ENCODE measurements at regions not wholly inside any gene's neighbourhood (a gene's known extent, or its start where the extent isn't known, plus 50 kb on each side); places are given as distances from the start of the nearest gene placed in this dataset.

DNA sequence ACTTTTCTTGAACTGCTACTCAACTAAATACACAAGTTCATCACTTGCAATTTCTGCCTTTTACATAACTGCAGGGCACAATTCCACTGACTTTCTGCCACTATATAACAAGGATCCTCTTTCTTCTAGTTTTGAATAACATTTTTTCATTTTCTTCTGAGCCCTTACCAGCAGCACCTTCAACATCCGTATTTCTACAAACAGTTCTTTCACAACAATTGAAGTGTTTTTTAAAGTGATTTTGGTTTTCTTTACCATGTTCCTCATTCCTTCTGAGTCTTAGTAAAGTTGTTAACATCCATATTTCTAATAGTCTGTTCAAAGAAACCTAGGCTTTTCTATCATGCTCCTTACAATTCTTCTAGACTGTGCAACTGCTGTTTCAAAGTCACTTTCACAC, 127.2 kb upstream of the PITX1 start:
- TF ChIP-seq, protein P1, sequence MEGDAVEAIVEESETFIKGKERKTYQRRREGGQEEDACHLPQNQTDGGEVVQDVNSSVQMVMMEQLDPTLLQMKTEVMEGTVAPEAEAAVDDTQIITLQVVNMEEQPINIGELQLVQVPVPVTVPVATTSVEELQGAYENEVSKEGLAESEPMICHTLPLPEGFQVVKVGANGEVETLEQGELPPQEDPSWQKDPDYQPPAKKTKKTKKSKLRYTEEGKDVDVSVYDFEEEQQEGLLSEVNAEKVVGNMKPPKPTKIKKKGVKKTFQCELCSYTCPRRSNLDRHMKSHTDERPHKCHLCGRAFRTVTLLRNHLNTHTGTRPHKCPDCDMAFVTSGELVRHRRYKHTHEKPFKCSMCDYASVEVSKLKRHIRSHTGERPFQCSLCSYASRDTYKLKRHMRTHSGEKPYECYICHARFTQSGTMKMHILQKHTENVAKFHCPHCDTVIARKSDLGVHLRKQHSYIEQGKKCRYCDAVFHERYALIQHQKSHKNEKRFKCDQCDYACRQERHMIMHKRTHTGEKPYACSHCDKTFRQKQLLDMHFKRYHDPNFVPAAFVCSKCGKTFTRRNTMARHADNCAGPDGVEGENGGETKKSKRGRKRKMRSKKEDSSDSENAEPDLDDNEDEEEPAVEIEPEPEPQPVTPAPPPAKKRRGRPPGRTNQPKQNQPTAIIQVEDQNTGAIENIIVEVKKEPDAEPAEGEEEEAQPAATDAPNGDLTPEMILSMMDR (IDR thresholded peaks at IDR 0.05; ENCODE audit: low read length): no peak
- TF ChIP-seq EZH2phosphoT487 (IDR thresholded peaks at IDR 0.05; ENCODE audit: low read length) (no peak), EZH2 (optimal IDR thresholded peaks at IDR 0.05; ENCODE audit: low read depth, low read length) (no peak)
- Histone ChIP-seq H3F3A (ENCODE audit: insufficient read depth, low read length) (no peaks in the 10 kb centered on the region), H4K20me1 (ENCODE audit: insufficient read depth, low read length) (no peaks in the 10 kb centered on the region), H2AFZ (ENCODE audit: low read length) (no peak overlapping the region), H3K9me3 (replicated peaks; ENCODE audit: insufficient read depth, low read length) (no peaks in the 10 kb centered on the region), H3K27me3 (replicated peaks; ENCODE audit: insufficient read depth, low read length) (no peaks in the 10 kb centered on the region), H3K9me2 (replicated peaks; ENCODE audit: insufficient read depth, low read length) (no peaks in the 10 kb centered on the region), H3K4me1 (ENCODE audit: low read length) (no peaks in the 10 kb centered on the region), H3K79me2 (ENCODE audit: low read length) (no peaks in the 10 kb centered on the region), H3K4me3 (ENCODE audit: low read length) (no peak overlapping the region), H3K4me2 (ENCODE audit: low read depth, low read length) (no peak overlapping the region), H3K27ac (ENCODE audit: low read length) (no peak overlapping the region), H3K9ac (ENCODE audit: low read length) (no peak overlapping the region), H3K36me3 (replicated peaks; ENCODE audit: insufficient read depth, low read length) (no peaks in the 10 kb centered on the region)
- DNase-seq: no peak

DNA sequence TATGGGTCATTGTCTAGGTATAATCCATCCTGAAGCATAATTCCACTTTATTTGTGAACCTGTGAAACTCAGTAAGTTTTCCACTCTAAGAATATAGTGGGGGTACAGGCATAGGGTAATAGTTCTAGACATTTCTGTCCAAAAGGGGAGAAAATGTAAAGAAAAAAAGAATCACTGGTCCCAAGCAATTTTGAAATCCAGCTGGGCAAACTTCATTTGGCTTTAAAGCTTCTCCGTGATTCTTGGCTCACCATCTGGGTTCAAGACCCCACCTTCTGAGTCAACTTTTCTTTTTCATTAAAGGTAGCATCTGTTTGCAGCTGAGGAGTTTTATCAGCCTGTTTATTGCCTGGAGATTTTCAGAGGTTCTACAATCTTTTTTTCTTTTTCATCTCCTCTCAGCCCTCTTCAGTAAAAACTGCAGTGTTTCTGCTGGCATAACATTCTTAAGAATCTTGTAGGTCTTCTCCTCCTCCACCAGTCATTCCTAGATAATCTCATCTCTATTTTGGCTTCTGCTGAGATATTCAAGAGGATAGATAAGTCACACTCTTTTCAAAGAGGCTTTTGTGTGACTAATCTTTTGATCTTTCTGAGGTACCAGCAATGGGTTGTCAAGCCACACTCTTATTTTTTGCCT, 126.1 kb upstream of the PITX1 start:
- Histone ChIP-seq H3K9me2 (replicated peaks; ENCODE audit: insufficient read depth, low read length) (no peaks in the 10 kb centered on the region), H3F3A (ENCODE audit: insufficient read depth, low read length) (no peaks in the 10 kb centered on the region), H3K4me1 (ENCODE audit: low read length) (no peaks in the 10 kb centered on the region), H3K4me2 (ENCODE audit: low read depth, low read length) (no peak overlapping the region), H3K79me2 (ENCODE audit: low read length) (no peaks in the 10 kb centered on the region), H3K27me3 (replicated peaks; ENCODE audit: insufficient read depth, low read length) (no peaks in the 10 kb centered on the region), H4K20me1 (ENCODE audit: insufficient read depth, low read length) (no peaks in the 10 kb centered on the region), H2AFZ (ENCODE audit: low read length) (no peak overlapping the region), H3K4me3 (ENCODE audit: low read length) (no peak overlapping the region), H3K36me3 (replicated peaks; ENCODE audit: insufficient read depth, low read length) (no peaks in the 10 kb centered on the region), H3K9ac (ENCODE audit: low read length) (no peak overlapping the region), H3K27ac (ENCODE audit: low read length) (no peak overlapping the region), H3K9me3 (replicated peaks; ENCODE audit: insufficient read depth, low read length) (no peaks in the 10 kb centered on the region)
- no peak for TF ChIP-seq EZH2phosphoT487 (IDR thresholded peaks at IDR 0.05; ENCODE audit: low read length)
- TF ChIP-seq, protein P1 (IDR thresholded peaks at IDR 0.05; ENCODE audit: low read length): no peak
- TF ChIP-seq EZH2 (optimal IDR thresholded peaks at IDR 0.05; ENCODE audit: low read depth, low read length): no peak
- no peak for DNase-seq

DNA sequence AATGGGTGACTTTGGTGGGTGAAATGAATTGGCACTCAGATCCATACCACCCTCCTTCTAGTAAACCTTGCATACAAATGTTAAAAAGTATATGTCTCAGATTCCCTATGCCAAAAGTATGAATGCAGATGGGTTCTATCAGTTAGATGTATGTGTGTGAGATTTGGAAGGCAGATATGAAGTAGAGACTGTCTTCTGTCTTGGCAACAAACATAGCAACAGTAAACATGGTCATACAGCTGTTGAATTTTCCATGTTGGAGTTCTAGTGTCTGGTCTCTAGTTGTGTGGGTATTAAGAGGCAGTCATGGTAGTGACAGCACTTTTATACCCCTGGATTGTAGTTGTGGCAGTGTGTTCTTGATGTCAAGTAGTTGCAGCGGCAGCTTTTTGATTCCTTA, 125.6 kb upstream of the PITX1 start:
- TF ChIP-seq EZH2phosphoT487 (IDR thresholded peaks at IDR 0.05; ENCODE audit: low read length) (no peak), EZH2 (optimal IDR thresholded peaks at IDR 0.05; ENCODE audit: low read depth, low read length) (no peak)
- TF ChIP-seq, protein P1 (IDR thresholded peaks at IDR 0.05; ENCODE audit: low read length): no peak
- Histone ChIP-seq H3K79me2 (ENCODE audit: low read length) (no peaks in the 10 kb centered on the region), H3K9me2 (replicated peaks; ENCODE audit: insufficient read depth, low read length) (no peaks in the 10 kb centered on the region), H4K20me1 (ENCODE audit: insufficient read depth, low read length) (no peaks in the 10 kb centered on the region), H3K4me3 (ENCODE audit: low read length) (no peak overlapping the region), H3K9ac (ENCODE audit: low read length) (no peak overlapping the region), H2AFZ (ENCODE audit: low read length) (no peak overlapping the region), H3K27ac (ENCODE audit: low read length) (no peak overlapping the region), H3K4me1 (ENCODE audit: low read length) (no peaks in the 10 kb centered on the region), H3K4me2 (ENCODE audit: low read depth, low read length) (no peak overlapping the region), H3F3A (ENCODE audit: insufficient read depth, low read length) (no peaks in the 10 kb centered on the region), H3K36me3 (replicated peaks; ENCODE audit: insufficient read depth, low read length) (no peaks in the 10 kb centered on the region), H3K9me3 (replicated peaks; ENCODE audit: insufficient read depth, low read length) (no peaks in the 10 kb centered on the region), H3K27me3 (replicated peaks; ENCODE audit: insufficient read depth, low read length) (no peaks in the 10 kb centered on the region)
- DNase-seq: no peak
